GM21367 (cell line): ENCODE measurements at regions not wholly inside any gene's neighbourhood (a gene's known extent, or its start where the extent isn't known, plus 50 kb on each side); places are given as distances from the start of the nearest gene placed in this dataset.
"Not testable (repeated sequence)": the region's sequence is repeated elsewhere in the genome, so short reads cannot be mapped to it uniquely, and the experiment has no call there.

Experiments used
- ATAC-seq: cut with Tn5 transposase; IDR thresholded peaks from one replicate; pipeline ENCODE4 v1.9.1; 2021; ENCODE audit not compliant: unreplicated experiment

GRCh38 chrY:7320171-7320570, 408.6 kb upstream of the AMELY start:
- not testable (repeated sequence) for ATAC-seq

GRCh38 chrY:7318122-7318521, 406.6 kb upstream of the AMELY start:
- ATAC-seq: no peak

- ATAC-seq: no peak
Observed at GRCh38 chrY:7317571-7317970, 406.0 kb upstream of the AMELY start.

- no peak for ATAC-seq
Observed at GRCh38 chrY:7310482-7311269, 399.1 kb upstream of the AMELY start.

GRCh38 chrY:7308816-7309215, 397.3 kb upstream of the AMELY start:
- ATAC-seq: no peak

- no peak for ATAC-seq
Observed at GRCh38 chrY:7302306-7302705, 390.8 kb upstream of the AMELY start.

GRCh38 chrY:7299960-7300359, 388.4 kb upstream of the AMELY start:
- no peak for ATAC-seq

- no peak for ATAC-seq
Observed at GRCh38 chrY:7292113-7292512, 380.6 kb upstream of the AMELY start.

GRCh38 chrY:7289889-7290833, 378.6 kb upstream of the AMELY start:
- ATAC-seq: peak; percentile 73

GRCh38 chrY:7288611-7289010, 377.1 kb upstream of the AMELY start:
- no peak for ATAC-seq

- ATAC-seq: not testable (repeated sequence)
Observed at GRCh38 chrY:7287963-7288362, 376.4 kb upstream of the AMELY start.

- no peak for ATAC-seq
Observed at GRCh38 chrY:7285388-7285787, 373.8 kb upstream of the AMELY start.

GRCh38 chrY:7283001-7283400, 371.4 kb upstream of the AMELY start:
- ATAC-seq: no peak

GRCh38 chrY:7280151-7280740, 368.7 kb upstream of the AMELY start:
- ATAC-seq: not testable (repeated sequence)

GRCh38 chrY:7275751-7276150, 364.2 kb upstream of the AMELY start:
- ATAC-seq: no peak

GRCh38 chrY:7275014-7275413, 363.5 kb upstream of the AMELY start:
- no peak for ATAC-seq

GRCh38 chrY:7274369-7274913, 362.9 kb upstream of the AMELY start:
- no peak for ATAC-seq

GRCh38 chrY:7273587-7274203, 362.1 kb upstream of the AMELY start:
- ATAC-seq: peak; percentile 73

GRCh38 chrY:7272556-7273195, 361.1 kb upstream of the AMELY start:
- ATAC-seq: peak; percentile 25

- ATAC-seq: no peak
Observed at GRCh38 chrY:7263773-7264172, 352.2 kb upstream of the AMELY start.
